Calu3 (cell line): ENCODE measurements at regions not wholly inside any gene's neighbourhood (a gene's known extent, or its start where the extent isn't known, plus 50 kb on each side); places are given as distances from the start of the nearest gene placed in this dataset.

Experiments used
- BruUV-seq: library from RNA; stranded (reverse); fragments of 400-500 nt; replicated peaks from 2 replicates; lab custom pipeline; 2021; lab: Mats Ljungman, UMichigan
- CTCF ChIA-PET: fragments of 300-600 bp; sonication (Branson Sonifier 250); formaldehyde crosslinking; loops from one replicate; lab custom pipeline; 2022; ENCODE audit warnings: antibody characterized with exemption; lab: Charles Lee
- DNase-seq: peaks from one replicate; pipeline ENCODE4 v3.0.0; 2022
- H3K27ac Mint-ChIP-seq: one replicate; pipeline ENCODE4 v1.8.0; 2022; ENCODE audit warnings: mixed read lengths; ENCODE audit not compliant: unreplicated experiment
- H3K27me3 Mint-ChIP-seq: one replicate; pipeline ENCODE4 v1.8.0; 2022; ENCODE audit warnings: mixed read lengths; ENCODE audit not compliant: unreplicated experiment
- H3K36me3 Mint-ChIP-seq: one replicate; pipeline ENCODE4 v1.8.0; 2022; ENCODE audit warnings: mild to moderate bottlenecking, moderate library complexity, mixed read lengths; ENCODE audit not compliant: insufficient read depth, unreplicated experiment
- H3K4me1 Mint-ChIP-seq: one replicate; pipeline ENCODE4 v1.8.0; 2022; ENCODE audit warnings: mild to moderate bottlenecking, low read depth, mixed read lengths; ENCODE audit not compliant: unreplicated experiment
- H3K4me3 Mint-ChIP-seq: one replicate; pipeline ENCODE4 v1.8.0; 2022; ENCODE audit warnings: mild to moderate bottlenecking, low read depth, moderate library complexity, mixed read lengths; ENCODE audit not compliant: unreplicated experiment
- H3K9me3 Mint-ChIP-seq: one replicate; pipeline ENCODE4 v1.8.0; 2022; ENCODE audit warnings: low read depth, mixed read lengths; ENCODE audit not compliant: unreplicated experiment
- CTCF ChIP-seq: fragments of 200-600 bp; IDR thresholded peaks from one replicate; pipeline ENCODE4 v1.8.0; 2022; ENCODE audit warnings: antibody characterized with exemption; ENCODE audit not compliant: unreplicated experiment
- intact Hi-C: fragments of 100-400 bp; cut with micrococcal nuclease; formaldehyde crosslinking; loops from one replicate; pipeline ENCODE4 v1.10.0; 2022; ENCODE audit not compliant: unreplicated experiment

- H3K27ac Mint-ChIP-seq: peak overlapping the region; percentile 85
- peak; percentile 52 for DNase-seq
- H3K4me3 Mint-ChIP-seq: peak overlapping the region; percentile 48
- CTCF ChIA-PET: interaction anchor here (0.8 to 1.3 kb wide), 15 partner anchors 9 to 335 kb away, joined by 3 to 12 read pairs (median 5); no protein-coding TSS in a partner anchor
- H3K9me3 Mint-ChIP-seq: peaks cover 4% of the 10 kb centered on the region
- H3K27me3 Mint-ChIP-seq: no peaks in the 10 kb centered on the region
- intact Hi-C loops: loop anchor here (1.0 to 5.0 kb wide), 5 partner anchors 42 to 334 kb away; no protein-coding TSS in a partner anchor
- H3K4me1 Mint-ChIP-seq: peaks cover 43% of the 10 kb centered on the region
- peaks cover 6% of the 10 kb centered on the region for H3K36me3 Mint-ChIP-seq
- peak; percentile 47 for TF ChIP-seq CTCF
- no TSS peak for BruUV-seq
Observed at GRCh38 chr2:181742922-181743722, 62.8 kb upstream of the NEUROD1 start.

GRCh38 chr2:181743723-181744031, 63.4 kb upstream of the NEUROD1 start:
- no peak for TF ChIP-seq CTCF
- Mint-ChIP-seq H3K36me3 (peaks cover 6% of the 10 kb centered on the region), H3K4me1 (peaks cover 43% of the 10 kb centered on the region), H3K4me3 (peak overlapping the region; percentile 48), H3K9me3 (peaks cover 7% of the 10 kb centered on the region), H3K27me3 (no peaks in the 10 kb centered on the region), H3K27ac (peak overlapping the region; percentile 85)
- DNase-seq: no peak
- CTCF ChIA-PET: no interaction called here
- intact Hi-C loops: loop anchor here (1.0 to 5.0 kb wide), 5 partner anchors 41 to 334 kb away; no protein-coding TSS in a partner anchor
- BruUV-seq: no TSS peak

- peaks cover 9% of the 10 kb centered on the region for H3K9me3 Mint-ChIP-seq
- H3K4me3 Mint-ChIP-seq: no peak overlapping the region
- no peak for DNase-seq
- H3K36me3 Mint-ChIP-seq: peaks cover 6% of the 10 kb centered on the region
- H3K27ac Mint-ChIP-seq: no peak overlapping the region
- CTCF ChIA-PET: no interaction called here
- peaks cover 47% of the 10 kb centered on the region for H3K4me1 Mint-ChIP-seq
- no peaks in the 10 kb centered on the region for H3K27me3 Mint-ChIP-seq
- BruUV-seq: no TSS peak
- intact Hi-C loops: no loop called here
- no peak for TF ChIP-seq CTCF
Observed at GRCh38 chr2:181745796-181746540, 65.7 kb upstream of the NEUROD1 start.

GRCh38 chr2:181746844-181747243, 66.5 kb upstream of the NEUROD1 start:
- TF ChIP-seq CTCF: no peak
- peaks cover 6% of the 10 kb centered on the region for H3K36me3 Mint-ChIP-seq
- no peak for DNase-seq
- H3K9me3 Mint-ChIP-seq: peaks cover 9% of the 10 kb centered on the region
- H3K27me3 Mint-ChIP-seq: no peaks in the 10 kb centered on the region
- no peak overlapping the region for H3K27ac Mint-ChIP-seq
- H3K4me1 Mint-ChIP-seq: peaks cover 50% of the 10 kb centered on the region
- H3K4me3 Mint-ChIP-seq: no peak overlapping the region
- intact Hi-C loops: no loop called here
- no TSS peak for BruUV-seq
- CTCF ChIA-PET: interaction anchor here (0.6 kb wide), 1 partner anchor 644 kb away, joined by 3 read pairs; no protein-coding TSS in a partner anchor
